HUDEP-2 (cell line): ENCODE measurements at regions not wholly inside any gene's neighbourhood (a gene's known extent, or its start where the extent isn't known, plus 50 kb on each side); places are given as distances from the start of the nearest gene placed in this dataset.
A peak's percentile ranks its signal among the peaks of the same experiment; 100 is the strongest.

ENCODE experiments used
- DNase-seq, 76 experiments: peaks; one replicate each; lab custom pipeline; 2025; ENCODE audit not compliant: unreplicated experiment in 76 of 76; lab: John Stamatoyannopoulos, UW

DNA sequence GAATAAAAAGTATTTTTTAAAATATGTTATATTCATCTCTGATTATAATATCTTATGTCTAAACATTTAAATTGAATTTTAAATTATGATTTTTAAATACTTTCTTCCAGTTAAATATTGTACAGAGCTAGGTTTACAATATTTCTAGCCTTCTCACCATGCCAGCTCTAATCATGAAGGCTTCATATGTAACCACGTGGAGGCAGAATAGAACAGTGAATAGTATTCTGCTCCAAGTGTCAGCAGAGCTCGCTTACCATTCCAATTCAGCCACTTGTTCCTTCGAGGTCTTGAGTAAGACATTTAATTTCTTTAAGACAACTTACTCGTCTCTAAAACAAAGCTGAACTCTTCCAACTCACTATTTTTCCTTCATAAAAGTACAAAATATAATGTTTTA, 871.8 kb downstream of the SUCLG1 start:
- DNase-seq, result peak in 7 of 76 experiments; percentile 6 to 31 (median 14)

GRCh38 chr2:83585250-83585649, 873.8 kb downstream of the SUCLG1 start:
- DNase-seq, result no peak

DNA sequence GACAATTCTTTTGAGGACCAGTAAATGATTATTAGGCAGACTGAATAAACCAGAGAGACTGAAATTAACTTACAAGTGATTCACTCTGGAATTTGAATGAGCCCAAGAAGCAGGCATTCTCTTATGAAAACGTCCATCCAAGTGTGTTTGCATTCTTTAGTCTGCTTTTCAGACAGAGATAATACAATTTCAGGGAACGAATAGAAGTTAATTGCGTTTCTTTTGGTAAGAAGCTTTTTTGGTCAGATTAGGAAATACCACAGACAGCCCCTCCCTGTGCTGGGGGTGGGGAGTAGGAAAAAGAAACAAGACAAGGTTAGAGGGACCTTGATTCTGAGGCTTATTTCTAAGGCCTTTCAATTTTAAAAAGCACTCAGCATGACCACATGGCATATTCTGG, 874.4 kb downstream of the SUCLG1 start:
- DNase-seq, result peak in 24 of 76 experiments; percentile 3 to 64 (median 27)

- DNase-seq, result peak in 34 of 76 experiments; percentile 2 to 64 (median 29)
Measured at GRCh38 chr2:83582589-83582988, 876.5 kb downstream of the SUCLG1 start.

DNA sequence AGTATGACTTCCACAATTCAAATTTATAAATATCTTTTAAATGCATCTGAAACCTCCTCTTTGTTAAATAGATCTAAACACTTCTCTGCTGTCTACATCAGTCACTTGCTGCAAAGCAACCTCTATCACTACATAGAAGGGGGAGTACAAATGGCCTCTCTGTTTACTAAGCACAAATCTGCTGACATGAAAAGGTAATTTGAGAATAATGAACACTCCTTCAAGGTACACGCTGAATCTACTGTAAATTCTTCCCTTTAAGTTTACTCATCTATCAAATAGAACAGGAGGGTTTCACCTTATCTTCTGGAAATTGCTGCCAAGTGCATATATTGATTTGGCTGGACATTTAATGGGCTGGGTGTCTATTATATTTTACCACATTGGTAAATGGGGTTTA, 879.6 kb downstream of the SUCLG1 start:
- DNase-seq, result no peak

- DNase-seq, result no peak
Measured at GRCh38 chr2:83578405-83578804, 880.7 kb downstream of the SUCLG1 start.

GRCh38 chr2:83574614-83575013, 884.5 kb downstream of the SUCLG1 start:
- no peak for DNase-seq

DNA sequence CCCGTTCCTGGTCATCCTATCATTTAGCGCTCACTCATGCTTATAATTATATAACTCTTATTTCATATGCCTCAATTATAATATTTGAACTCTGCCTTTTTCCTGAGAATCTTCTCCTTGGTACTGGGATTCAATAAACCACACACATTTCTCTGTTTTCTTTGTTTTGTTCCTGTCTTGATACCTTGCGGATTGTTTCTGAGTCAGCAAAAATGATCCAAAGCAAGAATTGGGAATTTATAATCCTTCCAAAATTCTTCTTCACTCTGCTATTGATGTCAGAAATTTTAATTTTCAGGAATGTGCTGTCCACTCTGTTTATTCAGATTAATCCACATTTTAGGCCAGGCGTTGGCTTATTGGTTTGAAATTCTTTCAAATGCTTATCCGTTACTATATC, 886.0 kb downstream of the SUCLG1 start:
- no peak for DNase-seq

DNA sequence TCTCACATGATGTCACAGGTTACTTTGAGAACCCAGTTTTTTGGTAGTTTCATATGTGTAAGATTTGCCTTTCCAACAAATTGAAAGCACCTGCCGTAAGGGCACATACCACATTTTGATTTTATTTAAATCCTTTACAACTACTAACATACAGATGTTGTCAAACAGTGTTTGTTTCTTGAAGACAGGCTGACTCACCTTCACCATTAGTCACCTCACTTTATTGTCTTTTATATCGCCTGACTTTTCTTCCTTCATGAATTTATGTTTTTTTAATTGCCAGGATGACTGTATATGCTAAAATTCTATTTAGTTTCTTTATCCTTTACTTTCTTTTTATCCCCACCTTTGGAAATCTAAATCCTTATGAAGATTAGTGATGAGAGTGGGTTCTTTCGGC, 886.7 kb downstream of the SUCLG1 start:
- DNase-seq, result no peak

- DNase-seq, result no peak
Measured at GRCh38 chr2:83567551-83567950, 891.5 kb downstream of the SUCLG1 start.

DNA sequence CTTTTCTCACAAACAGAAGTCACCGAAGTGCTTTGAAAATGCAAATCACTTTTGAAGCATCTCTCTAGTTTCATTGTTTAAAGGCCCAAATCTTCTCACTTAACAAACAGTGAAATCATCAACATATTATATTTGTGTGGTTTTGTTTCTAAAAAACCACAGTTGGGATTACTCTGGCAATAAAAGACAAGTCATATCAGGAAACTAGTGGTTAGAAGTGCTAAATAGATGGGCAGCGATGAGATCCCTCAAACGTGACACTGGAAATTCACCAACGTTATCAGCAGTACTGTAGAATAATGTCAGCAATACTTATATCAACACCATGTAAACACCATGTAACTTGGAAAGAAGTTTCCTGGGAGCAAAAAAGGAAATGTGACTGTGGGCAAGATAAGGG, 893.5 kb downstream of the SUCLG1 start:
- DNase-seq, result no peak

DNA sequence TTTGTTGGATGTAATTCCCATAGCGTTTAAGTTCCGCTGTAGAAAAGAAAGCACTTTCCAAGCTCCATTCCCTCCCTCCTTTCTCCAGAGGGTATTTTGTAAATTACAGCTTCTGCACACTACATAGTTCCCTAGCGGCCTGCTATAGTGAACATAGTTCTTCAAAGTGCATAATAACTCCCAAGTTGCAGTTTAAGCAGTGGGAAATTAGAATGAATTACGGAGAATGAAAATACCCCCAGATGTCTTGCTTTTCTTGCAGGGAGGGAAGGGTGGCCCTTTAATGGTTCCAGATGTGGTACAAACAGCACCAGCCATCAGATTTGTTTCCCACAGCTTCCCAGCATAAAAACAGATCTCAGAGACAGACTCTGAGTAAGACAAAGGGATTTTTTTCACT, 893.9 kb downstream of the SUCLG1 start:
- no peak for DNase-seq

GRCh38 chr2:83561592-83561991, 897.5 kb downstream of the SUCLG1 start:
- DNase-seq, result no peak

DNA sequence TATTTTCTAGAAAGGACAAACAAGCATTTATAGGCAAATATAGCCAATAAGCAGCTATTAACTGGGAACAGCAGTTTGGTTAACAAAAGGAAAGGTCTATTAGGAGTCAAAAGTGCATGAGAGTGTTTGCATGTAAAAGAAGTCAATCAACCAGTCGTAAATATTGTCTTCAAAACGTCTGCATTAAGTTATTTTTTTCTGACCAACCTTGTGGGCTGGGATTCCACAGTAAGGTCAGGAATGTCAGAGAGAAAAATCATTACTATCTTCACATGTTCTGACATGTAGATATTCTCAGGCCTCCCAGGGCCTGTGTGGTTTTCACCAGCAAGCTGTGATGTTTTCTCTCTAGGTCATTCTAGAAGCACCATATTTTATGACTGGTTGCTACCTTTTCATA, 922.5 kb downstream of the SUCLG1 start:
- no peak for DNase-seq

GRCh38 chr2:83534416-83534815, 924.7 kb downstream of the SUCLG1 start:
- DNase-seq, result no peak

DNA sequence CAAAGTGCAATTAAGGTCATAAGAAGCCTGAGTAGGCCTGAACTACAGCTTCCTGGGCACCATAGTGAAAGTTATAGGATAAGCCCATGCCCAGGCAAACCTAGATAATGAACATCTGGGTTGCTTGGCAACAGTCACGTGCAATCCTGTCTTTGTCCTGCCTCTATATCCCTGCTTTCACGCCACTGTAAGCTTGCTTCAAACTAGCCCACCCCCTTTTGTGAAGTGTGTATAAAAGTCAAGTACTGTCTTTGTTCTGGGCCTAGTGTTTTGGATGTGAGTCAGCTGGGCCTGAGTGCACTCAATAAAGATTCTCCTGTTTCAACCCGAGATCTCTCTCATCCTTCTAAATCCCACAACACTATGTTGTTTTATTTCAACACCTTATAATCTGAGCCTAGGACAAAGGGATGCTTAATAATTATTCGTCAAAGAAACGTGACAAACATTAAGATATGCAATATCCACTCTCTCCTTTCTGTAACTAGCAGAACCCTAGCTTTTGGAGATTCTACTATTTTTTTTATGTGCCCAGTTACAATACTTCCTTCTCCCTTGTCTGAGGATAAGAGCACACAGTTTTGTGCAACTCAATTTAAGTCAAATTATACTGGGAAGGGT, 927.8 kb downstream of the SUCLG1 start:
- DNase-seq, result peak in 2 of 76 experiments; percentile 1

GRCh38 chr2:83528767-83529166, 930.3 kb downstream of the SUCLG1 start:
- DNase-seq, result no peak

DNA sequence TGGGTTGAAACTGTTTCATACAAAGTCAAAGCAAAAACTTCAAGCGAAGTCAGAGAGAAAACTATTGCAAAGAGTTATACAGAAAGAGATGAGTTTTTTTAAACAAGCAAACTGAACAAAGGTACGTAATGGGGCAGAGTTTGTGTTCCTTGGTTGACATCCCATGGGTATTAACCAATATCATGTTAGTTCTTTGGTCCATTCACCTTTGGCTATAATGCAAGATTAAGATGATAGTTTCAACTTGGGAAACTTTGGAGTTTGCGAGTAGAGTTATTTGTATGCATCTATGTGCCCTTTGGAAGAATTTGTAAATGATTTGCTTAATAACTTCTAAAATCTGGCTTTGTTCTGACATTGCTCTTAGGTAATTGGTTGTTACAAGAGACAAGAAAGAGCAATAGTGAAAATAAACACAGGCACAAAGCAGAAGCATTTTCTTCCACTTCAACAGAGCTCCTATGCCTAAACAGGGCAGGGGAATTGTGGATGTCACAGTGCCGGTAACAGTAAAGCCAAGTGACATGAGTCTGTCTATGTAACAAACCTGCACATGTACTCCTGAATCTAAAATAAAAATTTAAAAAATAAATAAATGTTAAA, 936.1 kb downstream of the SUCLG1 start:
- no peak for DNase-seq

DNA sequence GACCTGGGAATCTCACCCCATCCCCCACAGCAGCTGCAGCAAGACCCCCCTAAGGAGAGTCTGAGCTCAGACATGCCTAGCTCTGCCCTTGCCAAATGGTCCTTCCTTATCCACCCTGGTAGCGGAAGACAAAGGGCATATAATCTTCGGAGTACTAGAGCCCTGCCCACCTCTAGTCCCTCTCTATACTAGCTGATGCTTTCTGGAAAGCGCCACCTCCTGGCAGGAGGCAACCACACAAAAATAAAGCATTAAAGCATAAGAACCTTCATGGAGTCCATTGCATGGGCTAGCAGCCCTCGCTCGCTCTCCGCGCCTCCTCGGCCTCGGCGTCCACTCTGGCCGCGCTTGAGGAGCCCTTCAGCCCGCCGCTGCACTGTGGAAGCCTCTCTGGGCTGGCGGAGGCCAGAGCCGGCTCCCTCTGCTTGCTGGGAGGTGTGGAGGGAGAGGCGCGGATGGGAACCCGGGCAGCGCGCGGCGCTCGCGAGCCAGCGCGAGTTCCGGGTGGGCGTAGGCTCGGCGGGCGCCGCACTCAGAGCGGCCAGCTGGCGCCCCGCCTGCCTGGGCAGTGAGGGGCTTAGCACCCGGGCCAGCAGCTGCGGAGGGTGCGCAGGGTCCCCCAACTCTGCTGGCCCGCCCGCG, 941.2 kb downstream of the SUCLG1 start:
- DNase-seq, result no peak

DNA sequence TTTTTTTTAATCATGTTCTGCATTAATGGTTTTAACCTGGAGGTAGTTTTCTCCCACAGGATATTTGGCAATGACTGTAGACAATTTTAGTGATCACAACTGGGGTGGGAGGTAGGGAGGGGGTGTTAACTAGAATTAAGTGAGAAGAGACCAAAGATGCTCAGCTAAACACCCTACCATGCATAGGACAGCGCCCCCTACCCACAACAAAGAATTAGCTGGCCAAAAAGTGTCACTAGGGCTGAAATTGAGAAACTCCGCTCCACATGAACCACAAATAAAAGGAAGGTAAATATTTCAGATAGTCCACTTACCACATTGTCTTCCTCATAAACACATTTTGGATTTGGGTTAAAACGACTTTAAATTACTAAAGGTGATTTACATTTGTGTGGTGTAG, 942.6 kb downstream of the SUCLG1 start:
- peak in 1 of 76 experiments; percentile 2 for DNase-seq

DNA sequence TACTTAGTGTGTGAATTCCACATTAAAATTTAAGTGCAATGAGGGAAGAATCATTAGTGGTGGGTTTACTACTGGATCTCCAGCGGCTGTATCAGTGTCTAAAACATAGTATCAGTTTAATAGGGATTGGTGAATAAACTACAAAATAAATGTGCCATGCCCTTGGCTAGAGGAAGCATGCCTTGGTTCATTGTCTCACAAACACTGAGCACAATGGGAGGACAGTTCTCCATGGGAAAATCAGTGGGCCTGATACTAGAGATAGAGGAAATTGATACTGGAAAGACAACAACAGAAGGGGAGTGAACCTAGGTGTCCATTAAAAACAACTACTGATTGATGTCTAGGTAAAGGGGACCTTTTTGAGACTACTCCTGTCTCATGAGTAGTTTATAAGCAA, 971.6 kb downstream of the SUCLG1 start:
- DNase-seq, result no peak

GRCh38 chr2:83481436-83481835, 977.6 kb downstream of the SUCLG1 start:
- no peak for DNase-seq
